ENCODE measurements at regions not wholly inside any gene's neighbourhood (a gene's known extent, or its start where the extent isn't known, plus 50 kb on each side); places are given as distances from the start of the nearest gene placed in this dataset.

- DNase-seq, result no peak
Measured at GRCh38 chr12:19963972-19964371, 404.4 kb upstream of the PDE3A start.

GRCh38 chr12:19964549-19964948, 403.8 kb upstream of the PDE3A start:
- DNase-seq, result no peak

- no peak for DNase-seq
Measured at GRCh38 chr12:19965196-19966038, 402.9 kb upstream of the PDE3A start.

- DNase-seq, result no peak
Measured at GRCh38 chr12:19967001-19967400, 401.3 kb upstream of the PDE3A start.

- DNase-seq, result no peak
Measured at GRCh38 chr12:19967431-19967830, 400.9 kb upstream of the PDE3A start.

DNA sequence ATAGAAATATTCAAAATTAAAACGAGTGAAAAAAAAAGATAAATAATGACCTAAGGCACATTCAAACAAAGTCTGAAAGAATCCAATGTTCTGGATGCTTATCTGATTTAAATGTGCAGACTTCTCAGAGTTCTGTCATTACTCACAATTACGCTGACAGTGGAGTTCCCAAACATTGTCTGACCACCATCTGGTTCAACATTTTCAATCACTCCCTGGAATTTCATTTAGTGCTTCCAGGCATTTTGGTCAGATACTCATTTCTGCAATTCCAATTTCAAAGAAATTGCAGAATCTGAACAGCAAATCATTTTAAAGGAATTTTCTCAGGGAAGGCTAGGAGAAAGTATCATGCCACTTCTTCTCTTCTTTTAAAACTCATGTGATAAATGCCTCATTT, 398.2 kb upstream of the PDE3A start:
- no peak for DNase-seq

DNA sequence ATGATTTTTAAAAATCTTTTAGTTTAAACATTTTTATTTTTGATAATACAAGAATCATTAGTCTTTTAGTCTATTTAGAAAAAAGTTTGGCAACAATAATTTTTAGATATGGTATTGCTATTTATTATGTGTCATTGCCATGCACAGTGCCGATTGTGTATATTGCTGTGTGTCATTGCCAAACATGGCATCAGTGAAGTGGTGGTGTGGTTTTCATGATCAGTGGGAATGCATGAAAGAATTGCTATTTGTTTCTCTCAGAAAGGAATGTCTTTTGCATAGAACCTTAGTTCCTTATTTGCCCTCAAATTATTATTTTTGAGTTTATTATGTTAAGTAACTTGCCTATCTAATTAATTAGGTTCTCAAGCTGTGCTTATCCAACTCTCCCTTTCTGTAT, 397.5 kb upstream of the PDE3A start:
- DNase-seq, result no peak

DNA sequence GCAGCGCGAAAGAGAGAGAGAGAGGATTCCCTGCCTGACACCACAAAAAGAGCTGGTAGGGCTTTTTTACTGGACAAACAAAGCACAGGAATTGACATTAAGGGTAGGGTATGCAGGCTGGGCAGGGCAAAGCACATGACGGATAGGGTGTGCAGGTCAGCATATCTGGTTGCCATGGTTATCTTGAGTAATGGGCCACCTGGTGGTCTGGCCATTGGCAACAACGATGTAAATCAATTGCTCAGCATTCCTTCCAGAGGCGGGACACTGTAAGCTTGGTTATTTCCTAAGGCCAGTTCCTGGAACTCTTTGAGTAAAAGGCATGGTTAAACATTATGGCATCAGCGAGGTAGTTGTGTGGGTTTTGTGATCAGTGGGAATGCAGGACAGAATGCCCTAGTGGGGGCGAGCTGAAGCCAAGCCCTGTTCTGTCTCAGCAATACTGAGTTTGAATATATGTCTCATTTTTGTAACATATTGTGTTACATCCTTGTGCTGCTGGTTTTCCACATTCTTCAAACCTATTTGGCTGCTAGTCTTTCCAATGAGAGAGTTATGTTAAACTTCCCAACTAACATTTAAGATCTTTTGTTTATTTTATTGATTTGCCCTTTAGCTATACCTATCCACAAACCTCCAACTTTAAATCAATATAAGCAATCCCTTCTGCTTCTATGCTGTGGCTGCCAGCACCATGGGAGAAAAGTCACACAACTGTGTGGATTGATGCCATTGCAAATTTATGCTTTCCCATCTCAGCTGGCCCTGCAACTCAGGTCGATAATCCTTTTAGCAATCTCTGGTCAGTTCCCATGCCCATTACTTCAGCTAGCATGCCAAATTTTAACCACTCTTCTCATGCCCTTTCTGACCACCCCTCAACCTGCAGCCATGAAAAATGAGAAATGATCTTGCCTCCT, 396.7 kb upstream of the PDE3A start:
- DNase-seq, result no peak

DNA sequence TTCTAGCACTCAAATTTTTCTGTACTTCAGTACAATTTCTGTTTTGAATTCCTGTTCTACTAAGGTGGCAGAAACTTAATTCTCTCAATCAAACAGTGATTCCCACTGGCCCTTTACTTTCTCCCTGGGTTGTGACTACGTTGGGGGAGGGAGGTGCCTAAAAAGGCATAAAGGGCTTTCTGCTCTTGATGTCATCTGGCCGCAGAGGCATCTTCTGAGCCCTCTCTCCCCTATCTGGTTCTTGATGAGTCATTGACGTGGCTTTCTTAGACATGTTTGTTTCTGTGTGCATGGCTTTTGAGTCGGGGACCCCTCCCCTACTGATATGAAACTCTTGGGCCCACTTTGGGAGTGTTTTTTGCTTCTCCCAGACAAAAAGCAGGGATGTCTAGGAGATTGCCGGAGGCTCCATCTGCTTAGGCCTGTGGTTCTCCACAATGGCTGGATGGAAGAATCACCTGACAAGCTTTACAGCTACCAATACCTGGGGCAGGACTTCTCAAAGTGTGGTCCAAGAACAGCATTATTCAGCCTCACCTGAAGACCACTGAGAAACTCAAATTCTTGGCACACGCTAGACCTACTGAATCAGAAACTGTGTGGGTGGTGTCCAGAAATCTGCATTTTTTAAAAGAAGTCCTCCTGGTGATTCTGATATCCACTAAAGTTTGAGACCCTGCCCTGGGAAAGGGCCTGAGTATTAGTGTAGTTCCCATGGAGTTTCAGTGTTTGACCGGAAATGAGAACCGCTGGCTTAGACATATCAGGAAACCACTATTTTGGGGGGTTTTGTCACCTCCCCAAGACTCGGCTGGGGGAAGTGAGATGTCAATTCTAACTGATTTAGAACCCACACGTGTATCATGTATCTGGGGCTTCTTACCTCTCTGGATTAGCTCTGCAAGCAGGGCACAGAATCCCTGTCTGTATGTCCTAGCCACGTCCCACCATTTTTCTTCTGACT, 395.7 kb upstream of the PDE3A start:
- no peak for DNase-seq

DNA sequence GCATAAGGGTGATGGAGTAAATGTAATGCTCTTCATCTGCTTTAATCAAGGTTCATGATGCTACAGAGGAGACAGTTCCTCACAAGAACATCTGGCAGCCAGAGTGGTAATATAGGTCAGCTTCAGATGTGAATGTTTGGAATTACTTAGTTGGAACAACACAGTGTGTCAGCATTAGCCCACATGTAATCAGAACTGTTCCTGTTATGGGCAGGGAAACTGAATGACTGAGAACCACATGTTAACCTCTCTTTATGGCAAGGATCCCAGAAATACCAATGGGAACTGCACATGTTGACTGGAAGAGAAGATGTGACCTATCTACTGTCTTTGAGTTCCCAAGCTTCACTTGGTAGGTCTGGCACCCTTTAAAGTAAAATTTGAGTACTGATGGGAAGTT, 390.1 kb upstream of the PDE3A start:
- no peak for DNase-seq

DNA sequence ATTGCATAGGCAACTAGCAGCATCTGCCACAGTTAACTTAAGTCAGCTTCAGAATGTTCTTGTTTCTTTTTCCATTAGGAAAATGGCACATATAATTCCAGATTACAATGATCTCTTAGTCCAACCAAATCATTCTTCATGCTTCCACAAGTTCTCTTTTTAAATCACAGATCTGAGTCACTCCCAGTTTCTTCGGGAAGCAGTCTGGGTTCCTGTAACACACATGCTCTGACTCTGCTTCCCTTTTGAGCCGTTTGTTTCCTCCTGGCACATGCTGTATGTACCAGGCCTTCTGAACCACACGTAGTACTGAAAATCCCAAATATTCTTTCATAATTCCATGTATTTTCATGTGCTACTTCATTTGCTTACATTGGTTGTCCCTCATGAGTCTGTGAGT, 388.8 kb upstream of the PDE3A start:
- DNase-seq, result no peak

DNA sequence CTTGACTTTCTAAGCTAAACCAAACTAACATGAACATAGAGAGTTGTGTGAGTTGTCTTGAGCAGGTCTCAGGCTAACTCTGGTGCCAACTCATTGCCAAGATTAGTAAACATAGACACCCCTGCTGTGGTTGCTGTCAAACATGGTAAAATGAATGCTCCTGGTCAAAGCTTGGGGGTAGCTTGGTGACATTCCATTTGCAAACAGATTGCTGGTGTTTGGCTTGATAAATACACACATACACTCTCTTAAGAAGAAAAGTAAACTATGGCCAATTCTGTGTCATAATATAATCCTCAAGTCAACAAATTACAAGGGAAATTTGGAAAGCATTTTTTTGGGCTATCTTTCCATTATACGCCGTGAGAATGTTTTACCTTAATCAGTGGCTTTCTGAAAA, 386.4 kb upstream of the PDE3A start:
- no peak for DNase-seq

DNA sequence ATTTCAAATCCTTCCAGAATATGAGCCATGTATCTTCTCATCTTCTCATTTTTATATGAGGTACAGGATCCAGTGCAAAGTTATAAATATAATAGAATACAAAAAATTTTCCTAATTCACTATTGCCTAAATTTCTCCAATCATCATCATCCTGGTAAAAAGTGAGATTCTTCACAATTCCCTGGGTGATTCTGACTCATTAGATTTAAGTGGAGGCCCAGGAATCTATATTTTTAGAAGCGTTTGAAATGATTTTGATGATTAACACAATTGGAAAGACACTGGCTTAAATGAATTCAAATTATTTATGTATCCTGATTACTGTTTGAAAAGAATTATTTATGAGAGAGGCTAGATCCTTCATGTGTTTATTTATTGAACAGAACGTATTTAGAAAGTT, 380.3 kb upstream of the PDE3A start:
- no peak for DNase-seq

- DNase-seq, result no peak
Measured at GRCh38 chr12:19988459-19988873, 379.9 kb upstream of the PDE3A start.

GRCh38 chr12:19988948-19989347, 379.4 kb upstream of the PDE3A start:
- DNase-seq, result no peak

DNA sequence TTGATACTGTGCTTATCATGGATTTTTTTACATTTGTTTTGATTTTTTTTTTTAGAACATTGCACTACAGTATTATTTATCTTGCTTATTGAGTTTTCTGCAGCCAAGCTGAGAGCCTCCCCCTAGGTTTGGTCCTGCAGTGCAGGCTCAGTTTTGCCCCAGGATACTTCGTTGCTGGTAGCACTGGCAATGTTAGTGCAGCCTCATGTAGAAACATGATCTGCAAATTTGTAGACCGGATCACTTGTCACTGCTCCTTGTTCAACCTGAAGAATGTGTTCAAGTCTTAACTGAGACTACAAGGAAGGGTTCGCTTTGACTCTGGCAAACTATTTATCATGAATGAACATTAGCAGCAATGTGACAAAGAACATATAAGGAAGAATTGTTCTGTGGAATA, 377.2 kb upstream of the PDE3A start:
- no peak for DNase-seq

GRCh38 chr12:19992311-19992710, 376.0 kb upstream of the PDE3A start:
- DNase-seq, result no peak

DNA sequence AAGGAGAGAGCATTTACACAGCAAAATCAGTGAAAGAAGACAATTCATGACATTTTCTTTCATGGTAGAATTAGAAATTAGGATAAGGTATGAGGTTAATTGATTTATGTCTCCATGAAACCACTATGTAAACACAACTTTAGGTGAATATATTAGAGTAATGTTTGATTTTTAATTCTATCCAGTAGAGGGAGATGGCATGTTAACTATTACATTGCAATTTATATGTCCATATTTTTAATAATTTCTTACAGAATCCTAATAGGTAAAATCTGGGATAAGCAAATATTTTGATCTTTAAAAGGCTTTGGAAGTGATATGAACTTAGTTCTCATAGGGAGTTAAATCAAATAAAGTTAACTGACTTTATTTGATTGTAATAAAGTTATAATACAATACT, 373.4 kb upstream of the PDE3A start:
- DNase-seq, result no peak

DNA sequence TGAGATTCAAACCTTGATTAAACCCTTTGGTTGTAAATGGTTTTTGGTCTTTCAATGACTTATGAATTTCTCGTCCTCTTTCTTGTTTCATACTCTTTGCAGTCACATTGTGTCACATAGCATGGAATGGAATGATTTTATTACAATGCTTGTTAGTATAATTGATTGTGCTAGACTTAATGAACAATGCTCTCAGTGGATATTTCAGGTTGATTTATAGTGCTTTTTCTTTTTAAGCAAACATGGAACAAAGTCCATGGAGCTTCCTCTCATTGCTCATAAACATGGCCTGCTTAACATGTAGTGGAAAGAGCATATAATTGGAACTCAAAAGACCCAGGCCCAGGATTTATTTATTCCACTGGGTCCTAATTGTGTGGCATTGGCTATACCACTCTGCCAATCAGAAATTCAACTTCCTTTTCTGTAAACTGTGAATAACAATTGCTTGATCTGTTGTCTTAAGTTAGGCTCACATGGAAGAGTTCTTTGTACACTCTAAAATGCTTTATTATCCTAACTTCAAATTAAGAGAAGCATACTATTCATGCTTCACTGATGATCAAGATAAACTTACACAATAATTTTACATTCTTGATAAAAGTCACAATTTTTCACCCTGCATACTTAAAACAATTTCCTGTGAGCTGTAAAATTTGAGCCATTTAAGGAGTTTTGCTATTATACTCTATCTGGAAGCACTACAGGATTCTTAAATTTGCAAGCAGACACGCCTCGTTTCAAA, 370.5 kb upstream of the PDE3A start:
- DNase-seq, result no peak

GRCh38 chr12:19998411-19998810, 369.9 kb upstream of the PDE3A start:
- no peak for DNase-seq

- no peak for DNase-seq
Measured at GRCh38 chr12:19998961-19999804, 369.2 kb upstream of the PDE3A start.
